CD4-positive, alpha-beta T cell treated with Interleukin-2 at 100 ng/mL for 4 hours (primary cell): ENCODE measurements at regions not wholly inside any gene's neighbourhood (a gene's known extent, or its start where the extent isn't known, plus 50 kb on each side); places are given as distances from the start of the nearest gene placed in this dataset.
"Not testable (repeated sequence)": the region's sequence is repeated elsewhere in the genome, so short reads cannot be mapped to it uniquely, and the experiment has no call there.

Experiments used
- DNase-seq: peaks from one replicate; pipeline ENCODE4 v3.0.0-alpha.2; 2020; ENCODE audit warnings: low spot score

DNA sequence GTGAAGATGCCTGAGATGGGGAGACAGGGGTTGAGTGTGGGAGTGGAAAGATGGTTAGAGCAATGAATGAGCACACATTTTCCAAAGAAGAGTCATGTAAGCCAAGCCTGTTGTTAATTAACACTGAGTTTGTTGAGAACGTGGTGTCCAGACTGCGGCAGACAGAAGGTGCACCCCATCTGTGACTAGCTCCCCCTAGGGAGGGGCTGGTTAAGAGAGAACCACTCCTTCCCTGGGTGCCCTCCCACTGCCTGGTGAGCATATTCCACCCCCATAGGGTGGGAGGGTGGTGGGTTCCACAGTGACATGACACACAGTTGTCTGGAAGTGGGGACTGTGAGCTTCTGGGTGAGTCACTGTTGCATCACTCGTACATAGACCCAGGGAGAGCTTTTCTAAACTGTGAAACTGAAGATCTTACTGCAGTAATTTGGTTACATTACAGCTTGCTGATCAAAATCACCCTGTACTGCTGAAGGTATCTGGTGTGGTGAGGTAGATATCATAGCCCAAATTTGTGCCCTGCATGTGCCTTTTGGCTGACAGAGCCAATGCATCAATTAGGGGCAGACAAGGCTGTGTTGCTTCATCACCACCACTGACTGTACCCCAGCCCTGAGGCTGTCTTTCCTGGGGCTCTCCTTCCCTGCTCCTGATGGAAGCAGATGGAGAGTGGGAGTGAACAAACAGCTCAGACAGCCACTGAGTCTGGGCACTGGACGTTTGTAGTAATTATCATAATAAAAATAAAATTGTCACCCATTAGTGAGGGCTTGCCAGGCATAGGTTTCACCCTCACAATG lies 150.9 kb downstream of the EMP1 start:
- no peak for DNase-seq

GRCh38 chr12:13345722-13346121 lies 149.2 kb downstream of the EMP1 start:
- no peak for DNase-seq

- DNase-seq: no peak
These were observed 146.8 kb downstream of the EMP1 start for GRCh38 chr12:13343375-13343774.

GRCh38 chr12:13342971-13343370 lies 146.4 kb downstream of the EMP1 start:
- DNase-seq: no peak

DNA sequence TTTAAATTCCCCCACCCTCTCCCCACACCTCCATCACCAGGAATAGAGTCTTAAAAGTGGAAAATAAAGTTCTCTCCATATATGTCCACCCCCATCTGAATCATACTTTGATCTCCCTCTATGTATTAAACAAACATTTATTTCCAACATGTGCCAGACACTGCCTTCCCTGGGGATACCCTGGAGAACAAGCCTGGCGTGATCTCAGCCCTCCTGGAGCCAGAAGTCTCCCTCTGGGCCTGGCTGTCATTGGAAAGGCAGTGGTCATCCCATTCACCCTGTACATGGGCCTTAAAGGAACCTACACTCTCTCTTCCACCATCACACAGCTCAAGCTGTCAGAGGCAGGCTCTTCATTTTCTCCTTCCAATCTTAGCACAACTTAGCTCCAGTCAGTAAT lies 143.6 kb downstream of the EMP1 start:
- DNase-seq: no peak

- DNase-seq: no peak
These were observed 143.0 kb downstream of the EMP1 start for GRCh38 chr12:13339538-13339937.

GRCh38 chr12:13339091-13339490 lies 142.6 kb downstream of the EMP1 start:
- DNase-seq: no peak

- DNase-seq: no peak
These were observed 141.3 kb downstream of the EMP1 start for GRCh38 chr12:13337791-13338190.

- DNase-seq: no peak
These were observed 139.7 kb downstream of the EMP1 start for GRCh38 chr12:13336216-13336615.

DNA sequence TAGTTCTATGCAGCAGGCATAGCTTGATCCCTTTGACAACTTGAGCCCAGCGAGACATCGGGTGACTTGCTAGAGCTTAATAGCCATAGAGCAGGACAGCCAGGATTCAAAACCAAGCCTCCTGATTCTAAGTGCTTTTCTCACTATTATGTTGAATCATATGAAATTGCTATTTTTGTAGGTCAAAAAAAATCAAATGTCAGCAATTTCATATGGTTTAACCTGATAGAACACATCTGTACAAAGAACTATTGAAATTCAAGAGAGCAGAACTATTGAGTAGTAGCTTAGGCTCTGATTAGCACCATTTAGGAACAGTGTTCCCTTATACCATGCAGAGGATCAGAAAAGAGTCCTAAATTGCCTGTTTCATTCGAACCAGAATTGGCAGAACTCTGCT lies 132.0 kb downstream of the EMP1 start:
- DNase-seq: no peak

GRCh38 chr12:13326076-13326475 lies 129.6 kb downstream of the EMP1 start:
- DNase-seq: no peak

- DNase-seq: not testable (repeated sequence)
These were observed 128.5 kb downstream of the EMP1 start for GRCh38 chr12:13325037-13325436.

GRCh38 chr12:13318231-13319015 lies 121.9 kb downstream of the EMP1 start:
- no peak for DNase-seq

DNA sequence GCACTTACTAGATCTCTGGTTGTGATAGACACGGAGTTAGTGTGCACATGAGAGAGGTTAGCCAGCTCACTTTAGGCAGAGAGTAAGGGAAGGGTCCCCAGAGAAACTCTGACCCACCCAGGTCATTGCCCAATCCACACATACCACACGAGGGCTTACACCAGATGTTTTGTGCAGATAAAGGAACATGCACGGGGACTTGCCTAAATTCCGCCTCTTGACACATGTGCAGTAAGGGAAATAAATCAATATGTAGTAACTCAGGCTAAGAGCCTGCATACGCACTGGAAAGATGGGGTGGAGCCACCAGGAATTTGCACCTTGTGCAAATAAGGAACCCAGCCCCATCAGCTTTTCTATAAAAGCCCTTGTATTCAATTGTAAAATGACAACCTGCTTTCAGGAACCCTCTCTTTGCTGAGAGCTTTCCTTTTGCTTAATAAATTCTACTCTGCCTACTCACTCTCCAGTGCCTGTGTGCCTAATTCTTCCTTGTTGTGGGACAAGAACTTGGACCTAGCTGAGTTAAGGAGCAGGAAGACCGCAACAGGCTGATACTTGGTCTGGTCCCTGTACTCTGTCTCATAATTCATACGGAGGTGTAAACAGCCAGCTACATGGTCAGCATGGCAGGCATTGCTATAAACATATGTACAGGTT lies 120.2 kb downstream of the EMP1 start:
- DNase-seq: no peak

DNA sequence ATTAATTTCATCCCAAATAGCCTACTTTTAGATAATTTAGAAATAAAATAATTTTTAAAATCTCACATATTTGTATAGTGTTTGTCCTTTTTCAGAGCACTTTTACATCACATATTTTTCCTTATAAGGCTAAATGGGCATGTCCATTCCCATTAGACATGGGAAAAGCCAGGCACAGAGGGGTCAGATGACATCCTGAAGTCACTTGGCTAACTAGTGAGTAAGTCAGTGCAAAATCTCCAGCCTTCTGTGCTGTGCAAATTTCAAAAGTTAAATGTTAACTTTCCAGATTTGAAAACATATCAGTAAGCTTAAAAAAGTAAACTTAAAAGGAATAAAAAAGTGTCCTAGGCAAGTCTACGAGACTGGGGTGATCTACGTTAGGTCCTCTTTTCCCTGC lies 117.4 kb downstream of the EMP1 start:
- no peak for DNase-seq

GRCh38 chr12:13311551-13311950 lies 115.0 kb downstream of the EMP1 start:
- no peak for DNase-seq

GRCh38 chr12:13307143-13307816 lies 110.8 kb downstream of the EMP1 start:
- DNase-seq: no peak

DNA sequence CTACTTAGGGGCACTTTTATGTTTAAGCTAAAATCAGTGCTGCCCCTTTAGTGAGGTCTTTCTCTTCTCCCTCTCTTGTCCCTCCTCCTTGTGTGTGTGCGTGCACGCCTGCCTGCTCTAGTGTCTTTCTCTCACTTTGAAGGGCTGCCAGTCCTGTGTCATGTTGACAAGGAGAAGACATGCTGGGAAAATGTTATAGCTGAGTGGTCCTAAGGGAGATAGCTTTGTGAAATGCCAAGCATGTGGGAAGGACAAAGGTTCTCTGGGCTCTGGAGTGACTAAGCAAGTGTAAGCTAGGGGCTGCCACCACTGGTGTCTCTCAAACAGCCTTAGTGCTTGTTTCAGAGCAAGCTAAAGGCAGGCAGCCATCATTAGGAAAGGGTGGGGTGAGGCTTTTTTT lies 108.4 kb downstream of the EMP1 start:
- no peak for DNase-seq

DNA sequence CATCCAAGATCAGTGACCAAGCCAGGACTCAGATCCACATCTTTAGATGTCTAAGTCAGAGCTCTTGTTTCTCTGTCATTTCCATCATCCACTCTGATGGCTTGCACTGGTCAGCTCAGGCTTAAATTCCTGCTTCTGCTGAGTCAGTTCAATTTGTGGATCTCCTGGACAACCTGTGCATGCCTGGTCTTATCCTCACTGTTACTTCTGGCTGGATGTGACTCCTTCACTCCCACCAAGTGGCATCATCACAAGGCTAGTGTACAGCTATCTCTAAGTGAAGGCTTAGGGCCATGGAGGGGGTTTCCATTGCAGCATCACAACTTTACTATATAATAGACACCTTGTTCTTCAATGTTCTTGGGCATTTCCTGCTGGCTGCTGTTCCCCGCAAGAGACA lies 102.9 kb downstream of the EMP1 start:
- no peak for DNase-seq

GRCh38 chr12:13293096-13293495 lies 96.6 kb downstream of the EMP1 start:
- DNase-seq: no peak

DNA sequence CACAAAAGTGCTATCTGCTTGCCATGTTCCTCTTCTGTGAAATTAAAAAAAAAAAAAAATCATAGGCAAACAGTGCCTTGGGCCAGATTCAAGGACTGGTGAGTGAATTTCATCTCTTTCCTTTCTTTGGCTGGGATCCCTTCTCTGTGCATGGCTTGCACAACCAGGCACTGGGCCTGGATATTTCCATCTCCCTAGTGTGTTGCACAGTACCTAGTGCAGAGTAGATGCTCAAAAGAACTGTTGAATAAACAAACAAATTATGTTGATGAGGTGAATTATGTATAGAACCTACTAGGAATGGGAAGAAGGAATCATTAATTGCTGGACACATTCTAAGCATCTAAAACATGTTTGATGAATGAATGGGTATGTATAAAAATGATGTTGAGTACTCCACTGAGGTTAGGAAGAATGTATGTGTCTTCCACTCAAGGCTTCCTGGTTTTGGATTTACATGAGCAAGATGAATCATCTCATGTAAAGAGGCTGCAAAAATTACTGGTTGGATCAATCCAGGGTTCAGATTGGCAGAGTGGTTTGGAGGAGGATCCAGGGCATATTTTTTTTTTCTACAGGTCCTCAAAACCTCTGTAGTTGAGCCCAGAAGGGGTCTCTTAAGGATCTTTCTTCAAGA lies 93.2 kb downstream of the EMP1 start:
- no peak for DNase-seq
